ENCODE measurements at regions not wholly inside any gene's neighbourhood (a gene's known extent, or its start where the extent isn't known, plus 50 kb on each side); places are given as distances from the start of the nearest gene placed in this dataset.

DNA sequence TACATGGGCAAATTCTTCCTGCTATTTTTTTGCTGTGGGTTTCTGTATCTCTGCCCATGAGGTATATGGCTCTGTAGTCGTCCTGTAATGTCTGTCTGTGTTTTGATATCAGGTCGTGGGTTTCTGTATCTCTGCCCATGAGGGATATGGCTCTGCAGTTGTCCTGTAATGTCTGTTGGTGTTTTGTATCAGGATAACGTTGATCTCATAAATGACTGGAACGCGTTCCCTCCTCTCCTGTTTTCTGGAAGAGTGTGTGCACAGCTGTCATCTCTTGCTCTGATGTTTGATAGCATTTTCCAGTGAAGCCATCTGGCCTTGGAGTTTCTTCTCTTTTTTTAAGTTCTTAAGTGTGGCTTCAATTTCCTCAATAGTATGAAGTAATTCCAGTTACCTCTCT is 57.2 kb downstream of the SOX1 start:
- no peak overlapping the region for H3K27ac ChIP-seq (ENCODE audit: low read depth in 2 of 2, low read length in 2 of 2)
- H3K36me3 ChIP-seq (ENCODE audit: control insufficient read depth in 2 of 2, insufficient read depth in 2 of 2, low read length in 2 of 2): no peaks in the 10 kb centered on the region
- H3K27me3 ChIP-seq (ENCODE audit: control insufficient read depth in 2 of 2, insufficient read depth in 2 of 2, low read length in 2 of 2): no peaks in the 10 kb centered on the region
- no peaks in the 10 kb centered on the region for H3K9me3 ChIP-seq (ENCODE audit: control insufficient read depth in 2 of 2, low read length in 2 of 2)
- no peak overlapping the region for H3K9ac ChIP-seq (ENCODE audit: low read depth in 1 of 2, low read length in 2 of 2)
- H3K4me3 ChIP-seq (ENCODE audit: low read length in 2 of 2): no peak overlapping the region
- no peaks in the 10 kb centered on the region for H3K4me1 ChIP-seq (ENCODE audit: control insufficient read depth in 2 of 2, insufficient read depth in 2 of 2, low read length in 2 of 2)

DNA sequence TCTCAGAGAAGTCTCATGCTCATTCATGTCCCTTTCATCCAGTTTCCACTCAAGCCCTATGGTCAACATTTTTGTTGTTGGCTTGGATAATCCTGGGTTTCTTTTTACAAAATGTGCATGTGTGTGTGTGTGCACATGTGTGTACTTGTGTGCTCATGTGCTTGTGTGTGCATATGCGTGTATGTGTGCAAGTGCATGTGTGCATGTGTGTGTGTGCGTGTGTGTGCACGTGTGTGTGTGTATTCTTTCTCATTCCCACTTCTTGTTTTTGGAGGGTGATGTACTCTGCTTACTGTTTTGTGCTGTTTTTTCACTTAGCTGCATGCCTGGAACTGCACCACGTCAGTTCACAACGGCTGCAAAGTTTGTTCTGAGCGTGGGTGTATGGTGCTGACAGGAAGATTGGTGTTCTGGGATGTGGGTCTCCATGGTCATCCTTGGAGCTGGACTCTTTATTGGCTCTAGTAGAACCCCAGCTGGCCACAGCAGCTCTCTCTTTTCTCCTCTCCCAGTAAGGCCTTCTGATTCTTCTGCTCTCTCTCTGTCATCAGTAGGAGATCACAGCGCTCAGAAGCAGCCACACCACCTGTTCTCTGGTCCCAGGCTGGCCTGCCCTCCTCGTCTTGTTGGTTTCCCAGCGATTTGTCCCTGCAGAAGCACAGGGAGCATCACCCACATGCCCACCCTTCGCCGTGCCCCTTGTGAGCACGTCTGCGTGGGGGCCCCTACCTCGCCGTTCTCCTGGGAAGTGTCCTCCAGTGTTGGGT is 60.8 kb downstream of the SOX1 start:
- H3K4me1 ChIP-seq (ENCODE audit: control insufficient read depth in 2 of 2, insufficient read depth in 2 of 2, low read length in 2 of 2): peaks cover 0 to 3% of the 10 kb centered on the region in 2 donors
- no peak overlapping the region for H3K27ac ChIP-seq (ENCODE audit: low read depth in 2 of 2, low read length in 2 of 2)
- H3K36me3 ChIP-seq (ENCODE audit: control insufficient read depth in 2 of 2, insufficient read depth in 2 of 2, low read length in 2 of 2): no peaks in the 10 kb centered on the region
- no peaks in the 10 kb centered on the region for H3K27me3 ChIP-seq (ENCODE audit: control insufficient read depth in 2 of 2, insufficient read depth in 2 of 2, low read length in 2 of 2)
- H3K9me3 ChIP-seq (ENCODE audit: control insufficient read depth in 2 of 2, low read length in 2 of 2): no peaks in the 10 kb centered on the region
- no peak overlapping the region for H3K9ac ChIP-seq (ENCODE audit: low read depth in 1 of 2, low read length in 2 of 2)
- no peak overlapping the region for H3K4me3 ChIP-seq (ENCODE audit: low read length in 2 of 2)

DNA sequence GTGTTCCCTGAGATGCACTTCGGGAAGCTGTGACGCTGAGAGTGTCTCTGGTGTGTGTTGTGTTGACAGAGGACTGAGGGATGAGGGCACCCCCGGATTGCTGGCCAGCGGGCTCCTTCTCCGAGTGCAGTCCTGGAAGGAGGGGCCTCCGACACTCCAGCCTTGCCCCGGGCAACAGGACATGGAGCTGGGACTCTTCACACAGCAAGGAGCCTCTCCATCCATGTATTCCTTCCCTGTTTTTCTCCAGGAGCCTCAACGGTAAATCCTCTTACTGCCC is 61.3 kb downstream of the SOX1 start:
- Histone ChIP-seq H3K4me1 (ENCODE audit: control insufficient read depth in 2 of 2, insufficient read depth in 2 of 2, low read length in 2 of 2) (peaks cover 0 to 4% of the 10 kb centered on the region in 2 donors), H3K4me3 (ENCODE audit: low read length in 2 of 2) (no peak overlapping the region), H3K27ac (ENCODE audit: low read depth in 2 of 2, low read length in 2 of 2) (no peak overlapping the region), H3K9ac (ENCODE audit: low read depth in 1 of 2, low read length in 2 of 2) (no peak overlapping the region), H3K9me3 (ENCODE audit: control insufficient read depth in 2 of 2, low read length in 2 of 2) (no peaks in the 10 kb centered on the region), H3K36me3 (ENCODE audit: control insufficient read depth in 2 of 2, insufficient read depth in 2 of 2, low read length in 2 of 2) (no peaks in the 10 kb centered on the region), H3K27me3 (ENCODE audit: control insufficient read depth in 2 of 2, insufficient read depth in 2 of 2, low read length in 2 of 2) (no peaks in the 10 kb centered on the region)

DNA sequence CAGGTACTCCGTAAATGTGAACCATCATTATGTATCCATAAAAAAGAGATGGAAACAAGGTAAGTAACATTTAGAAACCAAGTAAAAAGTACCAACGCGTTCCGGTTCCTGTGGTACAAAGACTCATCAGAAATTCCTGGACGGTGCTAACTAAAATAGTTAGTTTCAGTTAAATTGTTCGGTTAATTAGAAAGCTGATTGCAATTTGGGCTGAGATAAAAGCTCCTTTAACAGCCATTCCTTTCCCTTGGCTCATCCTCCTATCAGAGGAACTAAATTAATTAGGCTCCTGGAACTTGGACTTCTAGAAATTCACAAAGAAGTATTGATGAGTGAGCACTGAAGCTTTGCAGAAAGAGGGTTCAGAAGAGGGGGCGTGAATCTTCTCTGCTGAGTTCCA is 63.5 kb downstream of the SOX1 start:
- no peaks in the 10 kb centered on the region for H3K9me3 ChIP-seq (ENCODE audit: control insufficient read depth in 2 of 2, low read length in 2 of 2)
- H3K9ac ChIP-seq (ENCODE audit: low read depth in 1 of 2, low read length in 2 of 2): no peak overlapping the region
- H3K4me3 ChIP-seq (ENCODE audit: low read length in 2 of 2): no peak overlapping the region
- no peaks in the 10 kb centered on the region for H3K27me3 ChIP-seq (ENCODE audit: control insufficient read depth in 2 of 2, insufficient read depth in 2 of 2, low read length in 2 of 2)
- H3K4me1 ChIP-seq (ENCODE audit: control insufficient read depth in 2 of 2, insufficient read depth in 2 of 2, low read length in 2 of 2): peaks cover 6 to 20% of the 10 kb centered on the region in 2 donors
- no peaks in the 10 kb centered on the region for H3K36me3 ChIP-seq (ENCODE audit: control insufficient read depth in 2 of 2, insufficient read depth in 2 of 2, low read length in 2 of 2)
- no peak overlapping the region for H3K27ac ChIP-seq (ENCODE audit: low read depth in 2 of 2, low read length in 2 of 2)

DNA sequence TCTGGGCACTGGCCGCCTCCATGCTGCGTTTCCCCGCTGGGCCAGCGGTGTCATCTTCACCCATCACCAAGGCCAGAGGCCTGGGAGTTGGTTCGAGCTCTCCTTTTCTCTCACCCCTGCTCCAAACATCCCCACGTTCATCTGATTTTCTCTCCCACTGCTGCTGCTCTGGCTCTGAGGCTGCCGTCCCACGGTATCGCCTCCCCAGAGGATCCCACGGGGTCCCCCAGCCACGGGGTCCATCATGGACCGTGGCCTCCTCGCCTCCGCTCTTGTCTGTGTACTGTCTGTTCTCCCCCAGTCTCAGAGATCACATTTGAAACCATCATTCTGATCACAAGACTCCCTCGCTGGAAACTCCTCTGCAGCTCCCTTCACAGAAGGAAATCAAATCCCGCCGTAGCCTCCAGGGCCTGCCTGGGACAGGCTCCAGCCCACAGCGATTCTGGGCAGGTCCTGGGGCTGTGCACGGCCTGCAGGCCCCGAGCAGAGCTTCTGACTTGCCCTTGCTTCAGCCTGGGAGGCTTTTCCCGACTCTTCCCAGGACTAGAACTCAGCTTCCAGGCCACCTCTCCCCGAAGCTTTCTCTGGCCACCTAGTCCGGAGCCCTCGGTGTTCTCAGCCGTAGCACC is 64.2 kb downstream of the SOX1 start:
- no peak overlapping the region for H3K4me3 ChIP-seq (ENCODE audit: low read length in 2 of 2)
- H3K36me3 ChIP-seq (ENCODE audit: control insufficient read depth in 2 of 2, insufficient read depth in 2 of 2, low read length in 2 of 2): no peaks in the 10 kb centered on the region
- peaks cover 6 to 20% of the 10 kb centered on the region in 2 donors for H3K4me1 ChIP-seq (ENCODE audit: control insufficient read depth in 2 of 2, insufficient read depth in 2 of 2, low read length in 2 of 2)
- H3K27ac ChIP-seq (ENCODE audit: low read depth in 2 of 2, low read length in 2 of 2): no peak overlapping the region
- no peaks in the 10 kb centered on the region for H3K9me3 ChIP-seq (ENCODE audit: control insufficient read depth in 2 of 2, low read length in 2 of 2)
- no peaks in the 10 kb centered on the region for H3K27me3 ChIP-seq (ENCODE audit: control insufficient read depth in 2 of 2, insufficient read depth in 2 of 2, low read length in 2 of 2)
- no peak overlapping the region for H3K9ac ChIP-seq (ENCODE audit: low read depth in 1 of 2, low read length in 2 of 2)

DNA sequence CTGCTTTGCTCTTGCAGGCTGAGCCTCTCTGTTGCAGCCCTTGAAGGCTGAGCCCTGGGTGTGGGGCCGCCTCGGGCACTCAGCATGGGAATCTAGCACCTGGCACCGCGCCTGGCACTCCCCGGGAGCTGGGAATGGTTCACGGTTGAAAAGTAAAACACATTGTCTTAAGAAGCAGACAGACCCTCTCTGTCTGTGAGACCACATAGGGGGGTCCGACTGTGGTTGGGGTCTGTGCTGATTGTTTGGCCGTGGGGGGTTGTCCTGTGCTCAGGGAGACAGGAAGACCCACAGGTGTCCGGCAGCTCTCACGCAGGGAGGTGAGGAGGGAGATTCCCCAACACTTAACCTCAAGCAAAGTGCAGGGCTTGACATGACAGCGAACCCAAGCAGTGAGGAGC is 64.8 kb downstream of the SOX1 start:
- H3K27ac ChIP-seq (ENCODE audit: low read depth in 2 of 2, low read length in 2 of 2): no peak overlapping the region
- H3K4me3 ChIP-seq (ENCODE audit: low read length in 2 of 2): no peak overlapping the region
- no peaks in the 10 kb centered on the region for H3K27me3 ChIP-seq (ENCODE audit: control insufficient read depth in 2 of 2, insufficient read depth in 2 of 2, low read length in 2 of 2)
- H3K9me3 ChIP-seq (ENCODE audit: control insufficient read depth in 2 of 2, low read length in 2 of 2): no peaks in the 10 kb centered on the region
- no peaks in the 10 kb centered on the region for H3K36me3 ChIP-seq (ENCODE audit: control insufficient read depth in 2 of 2, insufficient read depth in 2 of 2, low read length in 2 of 2)
- H3K4me1 ChIP-seq (ENCODE audit: control insufficient read depth in 2 of 2, insufficient read depth in 2 of 2, low read length in 2 of 2): peaks cover 6 to 20% of the 10 kb centered on the region in 2 donors
- no peak overlapping the region for H3K9ac ChIP-seq (ENCODE audit: low read depth in 1 of 2, low read length in 2 of 2)

DNA sequence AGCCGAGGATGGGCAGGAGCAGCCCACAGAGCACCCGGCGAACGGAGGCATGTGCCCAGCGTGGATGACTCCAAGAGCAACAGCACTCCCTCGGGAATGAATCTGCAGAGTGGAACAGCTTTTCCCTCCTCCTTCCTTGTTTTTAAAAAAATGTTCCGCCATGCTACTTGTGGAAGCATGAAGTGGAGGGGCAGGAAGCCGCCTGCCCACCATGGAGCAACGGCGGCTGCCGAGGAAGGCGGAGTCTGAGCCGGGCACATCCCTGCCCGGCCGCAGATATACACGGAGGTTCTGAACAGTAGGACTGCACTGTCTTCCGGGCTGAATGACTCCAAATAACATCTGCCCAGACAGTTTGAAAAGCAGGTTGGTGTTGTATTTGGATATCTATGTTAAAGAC is 65.2 kb downstream of the SOX1 start:
- Histone ChIP-seq H3K9me3 (ENCODE audit: control insufficient read depth in 2 of 2, low read length in 2 of 2) (no peaks in the 10 kb centered on the region), H3K27ac (ENCODE audit: low read depth in 2 of 2, low read length in 2 of 2) (no peak overlapping the region), H3K36me3 (ENCODE audit: control insufficient read depth in 2 of 2, insufficient read depth in 2 of 2, low read length in 2 of 2) (no peaks in the 10 kb centered on the region), H3K4me1 (ENCODE audit: control insufficient read depth in 2 of 2, insufficient read depth in 2 of 2, low read length in 2 of 2) (peaks cover 6 to 20% of the 10 kb centered on the region in 2 donors), H3K4me3 (ENCODE audit: low read length in 2 of 2) (no peak overlapping the region), H3K27me3 (ENCODE audit: control insufficient read depth in 2 of 2, insufficient read depth in 2 of 2, low read length in 2 of 2) (no peaks in the 10 kb centered on the region), H3K9ac (ENCODE audit: low read depth in 1 of 2, low read length in 2 of 2) (no peak overlapping the region)

DNA sequence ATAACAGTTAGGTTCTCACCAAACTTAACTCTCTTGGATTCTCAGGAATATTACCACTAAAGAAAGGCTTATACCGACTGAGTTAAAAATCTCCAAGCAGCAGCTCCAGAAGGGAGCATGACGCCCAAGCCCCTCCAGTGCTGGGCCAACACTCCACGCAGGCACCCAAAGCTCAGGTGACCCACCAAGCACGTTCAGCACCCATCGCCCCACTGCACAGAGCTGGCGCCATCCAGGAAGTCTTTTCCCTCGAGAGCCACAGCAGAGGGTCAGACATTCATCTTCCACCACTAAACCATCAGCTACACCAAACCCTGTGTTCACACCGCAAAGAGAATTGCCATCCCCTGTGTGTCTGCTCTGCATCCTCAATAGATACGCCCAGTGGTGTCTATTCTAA is 65.7 kb downstream of the SOX1 start:
- H3K4me1 ChIP-seq (ENCODE audit: control insufficient read depth in 2 of 2, insufficient read depth in 2 of 2, low read length in 2 of 2): peaks cover 6 to 20% of the 10 kb centered on the region in 2 donors

DNA sequence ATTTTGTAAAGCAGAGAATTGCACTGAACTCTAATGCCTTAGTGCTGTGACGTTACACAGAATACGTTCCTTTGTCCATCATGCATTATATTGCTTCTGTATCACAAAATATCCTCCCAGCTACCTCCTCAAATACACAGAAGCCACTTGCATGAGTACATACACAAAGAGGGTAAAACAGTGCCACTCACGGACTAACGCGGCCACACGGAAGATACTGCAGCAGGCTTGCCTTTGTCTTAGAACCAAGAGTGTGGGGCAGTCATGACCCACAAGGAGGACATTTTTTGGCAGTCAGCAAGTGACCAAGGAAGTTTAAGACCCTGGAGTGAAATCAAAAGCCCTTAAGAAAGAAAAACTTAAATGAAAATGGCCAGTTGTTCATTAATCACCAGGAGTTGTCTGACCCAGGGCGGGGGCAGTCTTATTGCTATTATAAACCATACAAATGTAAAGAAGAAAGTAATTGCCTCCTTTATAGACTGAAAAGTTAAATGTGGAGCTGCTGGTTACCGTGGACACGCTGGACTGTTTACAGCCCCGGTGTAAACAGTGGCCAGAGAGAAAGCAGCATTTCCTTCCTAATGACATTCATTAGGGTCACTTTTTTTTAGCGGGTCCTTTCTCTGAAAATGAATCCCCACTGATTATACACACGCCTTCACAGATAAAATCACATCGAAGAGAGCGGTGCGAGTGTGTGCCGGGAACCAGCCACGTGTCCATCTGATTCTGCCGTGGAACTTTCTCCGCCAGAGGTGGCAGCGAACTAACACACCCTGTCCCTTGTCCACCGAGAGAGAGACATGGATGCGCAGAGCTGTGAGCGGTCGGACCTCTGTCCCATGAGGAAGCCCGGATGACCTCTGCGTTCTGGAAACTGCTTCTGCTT is 66.8 kb downstream of the SOX1 start:
- Histone ChIP-seq H3K4me3 (ENCODE audit: low read length in 2 of 2) (peak overlapping the region in 1 of 2 donors; percentile 2), H3K9me3 (ENCODE audit: control insufficient read depth in 2 of 2, low read length in 2 of 2) (no peaks in the 10 kb centered on the region)

More for the DNA sequence above, 65.7 kb downstream of the SOX1 start:
- no peaks in the 10 kb centered on the region for H3K36me3 ChIP-seq (ENCODE audit: control insufficient read depth in 2 of 2, insufficient read depth in 2 of 2, low read length in 2 of 2)
- no peaks in the 10 kb centered on the region for H3K9me3 ChIP-seq (ENCODE audit: control insufficient read depth in 2 of 2, low read length in 2 of 2)
- no peak overlapping the region for H3K9ac ChIP-seq (ENCODE audit: low read depth in 1 of 2, low read length in 2 of 2)
- no peak overlapping the region for H3K4me3 ChIP-seq (ENCODE audit: low read length in 2 of 2)
- H3K27me3 ChIP-seq (ENCODE audit: control insufficient read depth in 2 of 2, insufficient read depth in 2 of 2, low read length in 2 of 2): no peaks in the 10 kb centered on the region
- no peak overlapping the region for H3K27ac ChIP-seq (ENCODE audit: low read depth in 2 of 2, low read length in 2 of 2)

More for the DNA sequence above, 66.8 kb downstream of the SOX1 start:
- peaks cover 6 to 20% of the 10 kb centered on the region in 2 donors for H3K4me1 ChIP-seq (ENCODE audit: control insufficient read depth in 2 of 2, insufficient read depth in 2 of 2, low read length in 2 of 2)
- H3K9ac ChIP-seq (ENCODE audit: low read depth in 1 of 2, low read length in 2 of 2): peak overlapping the region; percentile 10 to 44
- no peaks in the 10 kb centered on the region for H3K27me3 ChIP-seq (ENCODE audit: control insufficient read depth in 2 of 2, insufficient read depth in 2 of 2, low read length in 2 of 2)
- H3K36me3 ChIP-seq (ENCODE audit: control insufficient read depth in 2 of 2, insufficient read depth in 2 of 2, low read length in 2 of 2): no peaks in the 10 kb centered on the region
- H3K27ac ChIP-seq (ENCODE audit: low read depth in 2 of 2, low read length in 2 of 2): peak overlapping the region in 1 of 2 donors; percentile 19
